ENCODE measurements at regions not wholly inside any gene's neighbourhood (a gene's known extent, or its start where the extent isn't known, plus 50 kb on each side); places are given as distances from the start of the nearest gene placed in this dataset.

DNA sequence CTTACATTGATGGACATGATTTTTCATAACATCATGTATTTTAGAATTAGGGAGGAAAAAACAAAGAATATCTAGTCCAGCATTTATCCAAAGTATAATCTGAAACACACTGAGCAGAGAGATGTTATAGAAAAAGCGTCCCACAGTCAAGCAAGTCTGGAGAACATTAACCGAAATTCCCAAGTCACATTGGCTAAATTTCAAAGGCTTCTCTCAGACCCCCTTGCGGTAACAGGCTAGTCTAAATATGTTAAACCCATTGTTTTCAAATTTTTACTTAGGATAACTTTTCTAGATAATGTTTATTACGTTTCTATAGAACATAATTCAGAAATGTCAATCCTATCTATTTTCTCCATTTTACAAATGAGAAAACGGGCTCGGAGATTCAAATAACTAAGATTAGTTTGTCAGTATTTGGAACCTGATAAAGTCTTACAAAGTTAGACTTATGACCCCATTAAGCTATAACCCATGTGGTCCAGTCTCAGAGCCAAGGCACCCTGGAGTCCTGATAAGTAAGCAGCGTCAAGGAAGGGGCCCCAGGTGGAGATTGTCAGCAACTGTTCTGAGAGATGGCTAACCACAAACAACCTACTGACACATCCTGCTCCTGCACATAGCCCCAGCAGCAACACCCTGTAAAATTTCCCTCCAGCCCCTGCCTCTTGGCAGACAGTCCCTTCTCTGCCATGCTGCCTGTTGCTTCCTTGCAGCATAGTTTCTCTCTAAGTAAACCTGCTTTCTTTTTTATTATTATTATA is 220.6 kb upstream of the TMEM260 start:
- TF ChIP-seq, protein P1, sequence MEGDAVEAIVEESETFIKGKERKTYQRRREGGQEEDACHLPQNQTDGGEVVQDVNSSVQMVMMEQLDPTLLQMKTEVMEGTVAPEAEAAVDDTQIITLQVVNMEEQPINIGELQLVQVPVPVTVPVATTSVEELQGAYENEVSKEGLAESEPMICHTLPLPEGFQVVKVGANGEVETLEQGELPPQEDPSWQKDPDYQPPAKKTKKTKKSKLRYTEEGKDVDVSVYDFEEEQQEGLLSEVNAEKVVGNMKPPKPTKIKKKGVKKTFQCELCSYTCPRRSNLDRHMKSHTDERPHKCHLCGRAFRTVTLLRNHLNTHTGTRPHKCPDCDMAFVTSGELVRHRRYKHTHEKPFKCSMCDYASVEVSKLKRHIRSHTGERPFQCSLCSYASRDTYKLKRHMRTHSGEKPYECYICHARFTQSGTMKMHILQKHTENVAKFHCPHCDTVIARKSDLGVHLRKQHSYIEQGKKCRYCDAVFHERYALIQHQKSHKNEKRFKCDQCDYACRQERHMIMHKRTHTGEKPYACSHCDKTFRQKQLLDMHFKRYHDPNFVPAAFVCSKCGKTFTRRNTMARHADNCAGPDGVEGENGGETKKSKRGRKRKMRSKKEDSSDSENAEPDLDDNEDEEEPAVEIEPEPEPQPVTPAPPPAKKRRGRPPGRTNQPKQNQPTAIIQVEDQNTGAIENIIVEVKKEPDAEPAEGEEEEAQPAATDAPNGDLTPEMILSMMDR (conservative IDR thresholded peaks at IDR 0.05; ENCODE audit: low read depth, low read length), result no peak
- TF ChIP-seq, protein P2, sequence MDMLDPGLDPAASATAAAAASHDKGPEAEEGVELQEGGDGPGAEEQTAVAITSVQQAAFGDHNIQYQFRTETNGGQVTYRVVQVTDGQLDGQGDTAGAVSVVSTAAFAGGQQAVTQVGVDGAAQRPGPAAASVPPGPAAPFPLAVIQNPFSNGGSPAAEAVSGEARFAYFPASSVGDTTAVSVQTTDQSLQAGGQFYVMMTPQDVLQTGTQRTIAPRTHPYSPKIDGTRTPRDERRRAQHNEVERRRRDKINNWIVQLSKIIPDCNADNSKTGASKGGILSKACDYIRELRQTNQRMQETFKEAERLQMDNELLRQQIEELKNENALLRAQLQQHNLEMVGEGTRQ (IDR thresholded peaks at IDR 0.05; ENCODE audit: low read depth, low read length), result no peak
- TF ChIP-seq RAD21 (IDR thresholded peaks at IDR 0.05; ENCODE audit: low read length) (no peak), POLR2A (IDR thresholded peaks at IDR 0.05; ENCODE audit: low read depth, low read length) (no peak)
